Mesenchymal stem cell (in vitro differentiated cells and primary cell): ENCODE measurements at regions not wholly inside any gene's neighbourhood (a gene's known extent, or its start where the extent isn't known, plus 50 kb on each side); places are given as distances from the start of the nearest gene placed in this dataset.
A peak's percentile ranks its signal among the peaks of the same experiment; 100 is the strongest.

Experiments used
- DNase-seq: peaks from one replicate; pipeline ENCODE4 v3.0.0-alpha.2; 2013
- H2AFZ ChIP-seq: one replicate; pipeline ENCODE4 v1.6.1; 2013; ENCODE audit warnings: low read depth, mild to moderate bottlenecking, control low read depth, inconsistent platforms, low read length, moderate library complexity
- H2AK5ac ChIP-seq: 2 replicates; pipeline ENCODE4 v1.6.1; 2013; ENCODE audit warnings: low read length, moderate library complexity, mild to moderate bottlenecking, inconsistent platforms; ENCODE audit not compliant: severe bottlenecking
- H2BK120ac ChIP-seq: one replicate; pipeline ENCODE4 v1.6.1; 2013; ENCODE audit warnings: low read depth, mild to moderate bottlenecking, inconsistent platforms, low read length, moderate library complexity
- H2BK12ac ChIP-seq, 2 experiments: one replicate each; pipeline ENCODE4 v1.6.1; 2013; ENCODE audit warnings: inconsistent platforms in 2 of 2, low read length in 2 of 2, mild to moderate bottlenecking in 2 of 2, moderate library complexity in 2 of 2, control low read depth in 1 of 2
- H2BK15ac ChIP-seq: one replicate; pipeline ENCODE4 v1.6.1; 2013; ENCODE audit warnings: mild to moderate bottlenecking, low read depth, inconsistent platforms; ENCODE audit not compliant: poor library complexity, severe bottlenecking
- H2BK5ac ChIP-seq: 2 replicates; pipeline ENCODE4 v1.6.1; 2013; ENCODE audit warnings: low read depth, mild to moderate bottlenecking, low read length, control low read depth, inconsistent platforms; ENCODE audit not compliant: poor library complexity, severe bottlenecking
- H3K14ac ChIP-seq, 2 experiments: one replicate each; pipeline ENCODE4 v1.6.1; 2013; ENCODE audit warnings: inconsistent platforms in 2 of 2, low read length in 2 of 2, control low read depth in 1 of 2, mild to moderate bottlenecking in 1 of 2, moderate library complexity in 1 of 2
- H3K18ac ChIP-seq, 2 experiments: one replicate each; pipeline ENCODE4 v1.6.1; 2013; ENCODE audit warnings: inconsistent platforms in 2 of 2, low read length in 2 of 2, control low read depth in 1 of 2, low read depth in 1 of 2, mild to moderate bottlenecking in 1 of 2
- H3K23ac ChIP-seq, 2 experiments: one replicate each; pipeline ENCODE4 v1.6.1; 2013; ENCODE audit warnings: inconsistent platforms in 2 of 2, low read length in 2 of 2, mild to moderate bottlenecking in 2 of 2, moderate library complexity in 2 of 2, control low read depth in 1 of 2
- H3K27ac ChIP-seq: 2 replicates; pipeline ENCODE4 v1.5.1; 2013; ENCODE audit warnings: mild to moderate bottlenecking, moderate library complexity, low read length, control low read depth, inconsistent platforms; ENCODE audit not compliant: poor library complexity, severe bottlenecking
- H3K27me3 ChIP-seq, 2 experiments: 2 replicates each; pipeline versions ENCODE4 v1.6.1 to v1.7.0; 2013; ENCODE audit warnings: low read length in 2 of 2, mild to moderate bottlenecking in 2 of 2, moderate library complexity in 2 of 2, control low read depth in 1 of 2, inconsistent platforms in 1 of 2; ENCODE audit not compliant: control insufficient read depth in 1 of 2, insufficient read depth in 1 of 2
- H3K36me3 ChIP-seq, 2 experiments: 2 replicates each; pipeline versions ENCODE4 v1.6.1 to v1.7.0; 2013; ENCODE audit warnings: low read length in 2 of 2, control low read depth in 1 of 2, inconsistent platforms in 1 of 2, low read depth in 1 of 2, mild to moderate bottlenecking in 1 of 2; ENCODE audit not compliant: insufficient read depth in 2 of 2, control insufficient read depth in 1 of 2
- H3K4ac ChIP-seq, 2 experiments: one replicate each; pipeline ENCODE4 v1.6.1; 2013; ENCODE audit warnings: inconsistent platforms in 2 of 2, low read length in 2 of 2, mild to moderate bottlenecking in 2 of 2, moderate library complexity in 2 of 2, control low read depth in 1 of 2, low read depth in 1 of 2
- H3K4me1 ChIP-seq: 2 replicates; pipeline ENCODE4 v1.6.1; 2013; ENCODE audit warnings: low read depth, low read length, control low read depth; ENCODE audit not compliant: control insufficient read depth, insufficient read depth
- H3K4me2 ChIP-seq: 2 replicates; pipeline ENCODE4 v1.6.1; 2013; ENCODE audit warnings: low read length, mild to moderate bottlenecking, inconsistent platforms; ENCODE audit not compliant: poor library complexity, severe bottlenecking
- H3K4me3 ChIP-seq, 2 experiments: 2 replicates each; pipeline versions ENCODE4 v1.5.1 to v1.7.0; 2013; ENCODE audit warnings: low read length in 2 of 2, mild to moderate bottlenecking in 2 of 2, control low read depth in 1 of 2, low read depth in 1 of 2; ENCODE audit not compliant: insufficient read depth in 1 of 2
- H3K79me1 ChIP-seq: replicated peaks from 2 replicates; pipeline ENCODE4 v1.6.1; 2013; ENCODE audit warnings: mild to moderate bottlenecking, control low read depth, low read length, inconsistent platforms; ENCODE audit not compliant: poor library complexity, severe bottlenecking
- H3K9ac ChIP-seq: 2 replicates; pipeline ENCODE4 v1.7.0; 2013; ENCODE audit warnings: mild to moderate bottlenecking, low read length, moderate library complexity
- H3K9me3 ChIP-seq: 2 replicates; pipeline ENCODE4 v1.7.0; 2013; ENCODE audit warnings: mild to moderate bottlenecking, low read length; ENCODE audit not compliant: control insufficient read depth
- H4K8ac ChIP-seq: one replicate; pipeline ENCODE4 v1.6.1; 2013; ENCODE audit warnings: inconsistent platforms, mild to moderate bottlenecking, low read length, moderate library complexity
- H4K91ac ChIP-seq: one replicate; pipeline ENCODE4 v1.6.1; 2013; ENCODE audit warnings: mild to moderate bottlenecking, low read length, inconsistent platforms
- WGBS: methylation state at CpG from one replicate; pipeline ENCODE4 v1.1.7; 2013; ENCODE audit warnings: mixed read lengths; 5-methylcytosine and 5-hydroxymethylcytosine counted together

GRCh38 chr1:72885017-72885416, 602.7 kb upstream of the NEGR1 start:
- Histone ChIP-seq H3K4me3 (no peak overlapping the region), H3K79me1 (no peaks in the 10 kb centered on the region), H3K4ac (no peak overlapping the region), H3K36me3 (no peaks in the 10 kb centered on the region), H2AK5ac (no peak overlapping the region), H4K8ac (no peak overlapping the region), H3K18ac (no peak overlapping the region), H3K23ac (no peak overlapping the region), H3K9me3 (no peaks in the 10 kb centered on the region), H4K91ac (no peak overlapping the region), H3K9ac (no peak overlapping the region), H3K4me1 (no peaks in the 10 kb centered on the region), H2AFZ (no peak overlapping the region), H2BK12ac (no peak overlapping the region), H3K27ac (no peak overlapping the region), H3K4me2 (no peak overlapping the region), H2BK15ac (no peak overlapping the region), H3K27me3 (no peaks in the 10 kb centered on the region), H3K14ac (no peak overlapping the region), H2BK120ac (no peak overlapping the region), H2BK5ac (no peak overlapping the region)
- no CpG with 5 or more reads among the region's 1 CpG for WGBS
- no peak for DNase-seq

GRCh38 chr1:72869873-72870272, 587.5 kb upstream of the NEGR1 start:
- no peaks in the 10 kb centered on the region for H3K4me1 ChIP-seq
- no peak overlapping the region for H3K27ac ChIP-seq
- no peaks in the 10 kb centered on the region for H3K27me3 ChIP-seq
- no peak overlapping the region for H3K18ac ChIP-seq
- H3K9ac ChIP-seq = no peak overlapping the region
- no peak overlapping the region for H2BK120ac ChIP-seq
- no peak overlapping the region for H2BK12ac ChIP-seq
- no peaks in the 10 kb centered on the region for H3K9me3 ChIP-seq
- no peak overlapping the region for H2BK15ac ChIP-seq
- H3K23ac ChIP-seq = no peak overlapping the region
- H3K14ac ChIP-seq = no peak overlapping the region
- H3K4me2 ChIP-seq = peak overlapping the region; percentile 22
- no peak overlapping the region for H2BK5ac ChIP-seq
- no peak overlapping the region for H3K4ac ChIP-seq
- no peak overlapping the region for H4K8ac ChIP-seq
- no peak overlapping the region for H4K91ac ChIP-seq
- H3K36me3 ChIP-seq = no peaks in the 10 kb centered on the region
- no peak overlapping the region for H2AK5ac ChIP-seq
- DNase-seq = no peak
- no peak overlapping the region for H3K4me3 ChIP-seq
- H3K79me1 ChIP-seq = no peaks in the 10 kb centered on the region
- H2AFZ ChIP-seq = no peak overlapping the region

- Histone ChIP-seq H3K23ac (no peak overlapping the region), H2BK120ac (no peak overlapping the region), H3K4me2 (no peak overlapping the region), H4K8ac (no peak overlapping the region), H2AK5ac (no peak overlapping the region), H4K91ac (no peak overlapping the region), H3K27me3 (no peaks in the 10 kb centered on the region), H3K79me1 (no peaks in the 10 kb centered on the region), H2BK5ac (no peak overlapping the region), H2AFZ (no peak overlapping the region), H3K4me3 (no peak overlapping the region), H3K36me3 (no peaks in the 10 kb centered on the region), H3K14ac (no peak overlapping the region), H2BK15ac (no peak overlapping the region), H3K27ac (no peak overlapping the region), H2BK12ac (no peak overlapping the region), H3K9ac (no peak overlapping the region), H3K4me1 (no peaks in the 10 kb centered on the region), H3K4ac (no peak overlapping the region), H3K18ac (no peak overlapping the region), H3K9me3 (no peaks in the 10 kb centered on the region)
- DNase-seq = no peak
These were observed 587.1 kb upstream of the NEGR1 start for GRCh38 chr1:72869441-72869840.

GRCh38 chr1:72851597-72851996, 569.3 kb upstream of the NEGR1 start:
- no peak for DNase-seq
- Histone ChIP-seq H3K18ac (no peak overlapping the region), H3K36me3 (no peaks in the 10 kb centered on the region), H2BK12ac (no peak overlapping the region), H3K27ac (no peak overlapping the region), H4K8ac (no peak overlapping the region), H3K14ac (no peak overlapping the region), H3K9me3 (no peaks in the 10 kb centered on the region), H3K23ac (no peak overlapping the region), H3K4me2 (no peak overlapping the region), H2AFZ (no peak overlapping the region), H2BK15ac (no peak overlapping the region), H2AK5ac (no peak overlapping the region), H3K79me1 (no peaks in the 10 kb centered on the region), H3K9ac (no peak overlapping the region), H3K27me3 (no peaks in the 10 kb centered on the region), H2BK5ac (no peak overlapping the region), H4K91ac (no peak overlapping the region), H3K4me3 (no peak overlapping the region), H3K4ac (no peak overlapping the region), H2BK120ac (no peak overlapping the region), H3K4me1 (no peaks in the 10 kb centered on the region)
- 48% methylated on average over 4 of the region's 4 CpGs for WGBS
